IMR-90 (cell line): ENCODE measurements at regions not wholly inside any gene's neighbourhood (a gene's known extent, or its start where the extent isn't known, plus 50 kb on each side); places are given as distances from the start of the nearest gene placed in this dataset.
"Not testable (repeated sequence)": the region's sequence is repeated elsewhere in the genome, so short reads cannot be mapped to it uniquely, and the experiment has no call there.

Source experiments
- CTCF ChIP-seq: conservative IDR thresholded peaks from 2 replicates; pipeline ENCODE4 v1.5.1; 2012; ENCODE audit warnings: mild to moderate bottlenecking, low read depth, low read length, improper control_type of control experiment
- ELK1 ChIP-seq: fragments of 150-350 bp; IDR thresholded peaks from 2 replicates; pipeline ENCODE4 v1.6.1; 2016; ENCODE audit warnings: low read depth, mild to moderate bottlenecking, low read length, moderate library complexity, borderline replicate concordance
- FOS ChIP-seq: fragments of 150-350 bp; IDR thresholded peaks from 2 replicates; pipeline ENCODE4 v1.6.1; 2016; ENCODE audit warnings: low read depth, low read length
- MAZ ChIP-seq: IDR thresholded peaks from 2 replicates; pipeline ENCODE4 v1.6.1; 2012; ENCODE audit warnings: low read depth, mild to moderate bottlenecking, low read length, improper control_type of control experiment, moderate library complexity, borderline replicate concordance
- MXI1 ChIP-seq: IDR thresholded peaks from 2 replicates; pipeline ENCODE4 v1.6.1; 2012; ENCODE audit warnings: low read depth, mild to moderate bottlenecking, low read length, moderate library complexity, borderline replicate concordance
- POLR2A ChIP-seq: IDR thresholded peaks from 2 replicates; pipeline ENCODE4 v1.6.1; 2012; ENCODE audit warnings: mild to moderate bottlenecking, low read depth, low read length
- RAD21 ChIP-seq: IDR thresholded peaks from 2 replicates; pipeline ENCODE4 v1.6.1; 2012; ENCODE audit warnings: low read length, improper control_type of control experiment
- RFX5 ChIP-seq: IDR thresholded peaks from 2 replicates; pipeline ENCODE4 v1.8.0; 2012; ENCODE audit warnings: low read depth, mild to moderate bottlenecking, low read length, moderate library complexity
- TF ChIP-seq, protein P1 (sequence below): fragments of 150-350 bp; IDR thresholded peaks from 2 replicates; pipeline ENCODE4 v1.6.1; 2017; ENCODE audit warnings: mild to moderate bottlenecking, antibody characterized with exemption, low read length, low read depth

DNA sequence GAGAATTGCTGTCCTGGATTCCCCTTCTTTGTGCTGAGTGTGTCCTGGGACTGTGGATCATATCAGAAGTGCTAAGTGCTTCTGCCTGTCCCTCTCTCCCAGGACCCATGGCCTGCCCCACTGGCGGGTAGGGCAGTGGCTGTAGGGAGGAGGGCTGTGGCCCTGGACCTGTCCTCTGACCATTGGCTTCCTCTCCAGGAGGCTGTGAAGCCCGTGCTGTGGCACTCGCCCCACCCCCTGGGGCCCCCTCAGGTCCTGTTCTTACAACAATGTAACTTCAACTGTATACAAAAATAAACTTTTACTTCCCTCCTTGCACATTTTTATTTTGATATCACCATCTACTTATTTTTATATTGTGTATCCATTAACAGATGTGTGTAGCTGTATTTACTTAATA lies 743.8 kb upstream of the CDH8 start:
- not testable (repeated sequence) for TF ChIP-seq RFX5, POLR2A, CTCF, MAZ, ELK1, FOS, MXI1, RAD21
- TF ChIP-seq, protein P1, sequence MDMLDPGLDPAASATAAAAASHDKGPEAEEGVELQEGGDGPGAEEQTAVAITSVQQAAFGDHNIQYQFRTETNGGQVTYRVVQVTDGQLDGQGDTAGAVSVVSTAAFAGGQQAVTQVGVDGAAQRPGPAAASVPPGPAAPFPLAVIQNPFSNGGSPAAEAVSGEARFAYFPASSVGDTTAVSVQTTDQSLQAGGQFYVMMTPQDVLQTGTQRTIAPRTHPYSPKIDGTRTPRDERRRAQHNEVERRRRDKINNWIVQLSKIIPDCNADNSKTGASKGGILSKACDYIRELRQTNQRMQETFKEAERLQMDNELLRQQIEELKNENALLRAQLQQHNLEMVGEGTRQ = not testable (repeated sequence)
